HG03439 (cell line): ENCODE measurements at regions not wholly inside any gene's neighbourhood (a gene's known extent, or its start where the extent isn't known, plus 50 kb on each side); places are given as distances from the start of the nearest gene placed in this dataset.
"Not testable (repeated sequence)": the region's sequence is repeated elsewhere in the genome, so short reads cannot be mapped to it uniquely, and the experiment has no call there.

Source experiments
- ATAC-seq: cut with Tn5 transposase; IDR thresholded peaks from one replicate; pipeline ENCODE4 v1.9.1; 2021; ENCODE audit warnings: mild to moderate bottlenecking, moderate library complexity; ENCODE audit not compliant: unreplicated experiment

GRCh38 chr5:98231089-98231488 is 542.4 kb upstream of the RGMB start:
- no peak for ATAC-seq

- not testable (repeated sequence) for ATAC-seq
These were observed 535.7 kb upstream of the RGMB start for GRCh38 chr5:98237794-98238193.

DNA sequence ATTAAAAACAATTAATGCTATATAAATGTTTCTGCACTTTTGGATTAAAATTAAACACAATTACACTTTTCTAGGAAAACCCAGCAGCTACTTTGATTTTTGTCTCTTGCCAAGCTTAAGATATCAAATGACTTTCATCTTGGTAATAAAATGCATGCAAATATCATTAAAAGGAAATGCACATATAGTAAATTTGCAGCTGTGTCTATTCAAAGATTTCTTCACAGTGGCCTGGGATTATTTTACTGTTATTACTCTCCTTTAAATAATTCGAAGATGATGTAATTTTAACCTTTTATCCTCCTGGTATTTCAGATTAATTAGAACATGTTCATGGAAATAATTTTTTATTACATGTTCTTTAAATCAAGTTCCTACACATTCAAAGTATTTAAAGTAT is 529.5 kb upstream of the RGMB start:
- ATAC-seq, result no peak

DNA sequence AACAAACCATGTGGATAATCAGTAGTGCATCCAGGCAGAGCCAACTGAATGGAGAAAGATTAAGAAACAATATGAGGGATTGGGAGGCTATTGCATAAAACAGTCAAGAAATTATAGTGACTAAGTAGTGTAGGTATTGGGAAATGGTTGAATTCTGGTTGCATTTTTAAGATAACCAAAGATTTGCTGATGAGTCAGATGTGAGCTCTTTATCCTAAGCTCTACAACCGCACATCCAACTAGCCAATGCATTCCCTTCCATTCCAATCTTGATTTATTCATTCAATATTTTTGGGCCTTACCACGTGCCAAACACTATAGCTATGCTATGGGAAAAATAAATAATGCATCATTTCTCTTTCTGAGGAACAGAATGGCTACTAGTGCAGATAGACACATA is 524.5 kb upstream of the RGMB start:
- no peak for ATAC-seq

DNA sequence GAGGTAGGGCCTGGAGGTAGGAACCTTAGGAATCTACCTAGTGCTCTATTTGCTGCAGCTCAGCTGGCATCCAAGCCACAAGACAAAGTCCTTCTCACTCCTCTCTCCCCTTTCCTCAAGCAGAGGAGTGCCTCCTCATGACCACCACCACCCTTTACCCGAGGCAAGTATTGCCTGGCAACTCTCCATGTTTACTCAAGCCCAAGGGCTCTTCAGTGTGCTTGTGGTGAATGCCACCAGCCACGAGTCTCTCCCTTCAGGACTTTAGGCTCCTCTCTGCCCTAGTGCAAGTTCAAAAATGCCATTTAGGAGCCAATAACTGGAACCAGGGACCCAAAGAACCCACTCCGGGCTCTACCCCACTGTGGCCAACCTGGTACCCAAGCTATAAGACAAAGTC is 514.5 kb upstream of the RGMB start:
- ATAC-seq, result no peak

DNA sequence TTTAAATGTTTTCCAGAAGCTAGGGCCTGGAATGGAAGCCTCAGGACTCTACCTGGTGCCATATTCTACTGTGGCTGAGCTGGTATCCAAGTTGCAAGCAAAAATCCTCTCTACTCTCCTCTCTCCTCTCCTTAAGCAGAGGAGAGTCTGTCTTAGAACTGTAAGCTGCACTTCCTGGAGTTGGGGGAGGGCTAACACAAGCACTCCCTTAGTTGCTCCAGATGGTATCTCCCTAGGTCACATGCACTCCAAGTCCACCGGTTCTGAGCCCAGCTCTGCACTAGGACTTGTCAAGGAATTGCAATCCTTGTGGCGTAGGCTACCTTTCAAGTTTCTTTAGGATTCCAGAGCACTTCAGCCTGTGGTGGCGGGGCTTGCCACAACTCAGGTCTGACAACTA is 513.9 kb upstream of the RGMB start:
- ATAC-seq, result no peak

DNA sequence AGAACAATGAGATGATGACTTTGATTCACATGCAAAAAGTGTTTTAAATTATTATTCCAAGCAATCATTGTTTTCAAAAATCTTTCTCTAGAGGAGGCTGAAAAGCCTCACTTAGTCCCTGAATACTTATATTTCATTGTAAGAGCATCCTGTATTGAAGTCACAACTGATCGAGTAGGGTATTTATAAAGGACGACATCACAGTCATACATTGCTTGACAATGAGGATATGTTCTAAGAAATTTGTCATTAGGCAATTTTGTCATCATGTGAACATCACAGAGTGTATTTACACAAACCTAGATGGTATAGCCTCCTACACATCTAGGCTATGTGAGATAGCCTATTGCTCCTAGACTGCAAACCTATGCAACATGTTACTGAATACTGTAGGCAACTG is 510.4 kb upstream of the RGMB start:
- ATAC-seq, result no peak

DNA sequence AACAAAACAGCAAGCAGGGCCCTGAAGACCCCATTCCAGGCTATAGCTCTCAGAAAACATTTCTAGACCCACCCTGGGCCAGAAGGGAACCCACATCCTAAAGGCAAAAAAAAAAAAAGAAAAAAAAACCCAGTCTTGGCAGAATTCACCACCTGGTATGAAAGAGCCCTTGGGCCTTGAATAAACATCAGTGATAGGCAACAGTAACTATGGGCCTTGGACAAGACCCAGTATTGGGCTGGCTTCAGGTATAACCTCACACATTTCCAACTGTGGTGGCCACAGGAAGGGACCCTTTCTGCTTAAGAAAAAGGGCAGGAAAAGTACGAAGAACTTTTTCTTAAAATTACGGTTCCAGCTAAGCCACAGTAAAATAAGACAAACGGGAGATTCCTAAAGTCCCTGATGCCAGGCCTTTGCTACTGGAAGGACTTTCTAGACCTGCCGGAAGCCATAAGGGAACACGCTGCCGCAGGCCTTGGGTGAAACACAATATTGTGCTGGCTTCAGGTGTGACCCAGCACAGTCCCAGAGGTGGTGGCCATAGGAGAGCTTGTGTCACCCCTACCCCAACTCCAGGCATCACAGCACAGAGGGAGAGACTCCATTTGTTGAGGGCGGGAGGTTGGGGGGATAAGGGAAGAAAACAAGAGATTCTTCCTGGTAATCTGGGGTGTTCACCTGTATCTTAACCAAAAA is 505.2 kb upstream of the RGMB start:
- no peak for ATAC-seq

GRCh38 chr5:98275980-98276379 is 497.5 kb upstream of the RGMB start:
- ATAC-seq, result no peak

DNA sequence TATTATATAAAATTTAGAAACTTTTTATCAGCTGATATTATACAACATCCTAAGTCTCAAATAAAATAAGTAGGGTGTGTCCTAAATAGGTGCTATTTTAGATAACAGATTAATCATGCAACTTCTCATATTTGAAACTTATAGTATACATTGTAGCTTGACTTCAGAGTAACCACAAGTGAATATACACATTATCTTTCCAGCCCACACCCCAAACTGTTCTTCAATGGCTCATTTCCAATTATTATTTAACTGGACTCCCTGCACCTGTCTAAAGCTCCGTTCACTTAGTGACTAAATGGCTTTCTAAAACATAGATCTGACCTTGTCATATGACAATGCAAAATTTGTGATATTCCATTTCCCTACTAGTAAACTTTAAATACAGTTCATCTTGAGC is 490.9 kb upstream of the RGMB start:
- no peak for ATAC-seq

DNA sequence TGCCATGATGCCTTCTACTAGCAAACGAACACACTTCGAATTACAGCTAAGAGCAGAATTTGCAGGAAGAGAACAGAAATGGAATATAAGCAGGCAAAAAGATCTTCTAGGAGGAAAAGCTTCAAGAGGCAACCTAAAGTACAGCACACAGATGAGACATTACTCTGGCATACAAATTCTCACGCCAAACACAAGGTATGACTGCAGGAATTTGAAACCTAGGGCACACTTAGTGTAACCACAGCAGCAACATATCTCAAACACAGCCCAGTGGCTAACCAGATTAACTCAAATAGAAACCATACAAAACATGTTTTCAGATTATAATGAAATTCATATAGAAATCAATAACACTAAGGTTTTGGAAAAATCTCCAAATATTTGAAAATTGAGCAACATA is 481.0 kb upstream of the RGMB start:
- ATAC-seq, result no peak

- ATAC-seq, result no peak
These were observed 477.0 kb upstream of the RGMB start for GRCh38 chr5:98296426-98296825.

DNA sequence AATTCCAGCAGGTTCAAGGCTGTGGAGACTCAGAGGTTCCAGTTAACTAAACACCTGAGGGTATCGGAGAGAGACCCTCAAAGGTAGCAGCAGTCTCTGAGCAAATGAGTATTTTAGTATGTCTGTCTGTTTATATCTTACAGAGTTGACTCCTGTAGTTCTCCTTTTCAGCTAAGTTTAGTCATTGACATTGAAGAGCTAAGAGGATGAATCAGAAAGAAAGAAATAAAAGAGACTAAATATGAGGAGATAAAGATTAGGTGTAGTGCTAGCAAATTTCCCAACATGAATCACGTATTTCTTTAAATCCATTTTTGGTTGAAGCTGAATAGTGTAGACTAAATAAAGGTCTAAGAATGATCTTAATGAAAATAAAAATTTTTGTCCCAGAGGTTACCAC is 474.0 kb upstream of the RGMB start:
- no peak for ATAC-seq

- ATAC-seq, result no peak
These were observed 471.9 kb upstream of the RGMB start for GRCh38 chr5:98301547-98301946.

GRCh38 chr5:98307811-98308210 is 465.7 kb upstream of the RGMB start:
- ATAC-seq, result no peak

GRCh38 chr5:98308231-98308630 is 465.2 kb upstream of the RGMB start:
- no peak for ATAC-seq

GRCh38 chr5:98308960-98309359 is 464.5 kb upstream of the RGMB start:
- no peak for ATAC-seq

GRCh38 chr5:98309785-98310598 is 463.5 kb upstream of the RGMB start:
- ATAC-seq, result peak; percentile 65

DNA sequence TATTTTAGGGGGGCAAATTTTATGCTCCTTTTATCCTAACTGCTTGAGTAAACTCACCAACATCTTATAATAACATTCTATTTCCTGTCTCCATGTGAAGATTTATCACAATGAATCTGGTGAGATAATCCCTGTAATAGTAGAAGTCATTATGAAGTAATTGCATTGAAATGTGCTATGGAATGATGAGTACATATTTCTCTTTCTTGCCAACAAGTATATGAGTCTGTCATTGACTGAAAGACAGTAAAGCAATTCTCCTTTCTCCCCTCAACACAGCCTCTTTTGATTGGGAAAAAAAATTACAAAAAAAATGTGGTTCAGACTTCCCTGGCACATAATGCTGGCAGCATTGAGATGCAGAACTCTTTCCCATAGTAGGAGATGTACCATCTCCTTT is 459.2 kb upstream of the RGMB start:
- ATAC-seq, result no peak

GRCh38 chr5:98318386-98318785 is 455.1 kb upstream of the RGMB start:
- no peak for ATAC-seq

DNA sequence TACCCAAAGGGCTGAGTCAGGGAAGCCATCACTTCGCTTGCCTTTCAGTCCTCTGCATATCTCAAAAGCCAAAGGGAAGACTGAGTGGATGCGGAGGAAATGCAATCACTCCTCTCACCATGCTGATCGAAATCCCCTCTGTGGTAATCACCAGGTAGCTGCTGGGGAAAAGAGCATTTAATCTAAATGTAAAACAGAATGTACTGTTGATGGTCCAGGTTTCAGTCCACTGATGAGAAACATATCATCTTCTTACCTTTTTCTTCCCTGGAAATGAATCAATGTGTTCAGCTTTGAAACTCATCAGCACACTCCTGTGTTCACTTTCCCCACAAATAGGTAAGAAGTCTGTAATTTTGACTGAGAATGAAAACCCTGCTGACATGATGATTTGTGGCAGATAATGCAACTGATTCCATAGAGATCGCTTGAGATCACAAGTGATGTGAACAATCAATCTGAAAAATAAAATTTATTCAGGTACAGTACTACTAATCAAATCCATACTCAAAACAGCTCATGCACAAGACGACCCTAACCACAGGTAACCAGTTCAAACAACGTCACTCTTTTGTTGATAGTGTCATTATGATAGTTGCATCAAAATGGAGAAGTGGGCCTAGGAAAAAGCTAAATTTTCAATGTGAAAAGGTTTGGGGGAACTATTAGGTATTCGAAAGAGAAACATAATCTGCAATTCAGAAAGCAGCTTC is 454.0 kb upstream of the RGMB start:
- no peak for ATAC-seq

DNA sequence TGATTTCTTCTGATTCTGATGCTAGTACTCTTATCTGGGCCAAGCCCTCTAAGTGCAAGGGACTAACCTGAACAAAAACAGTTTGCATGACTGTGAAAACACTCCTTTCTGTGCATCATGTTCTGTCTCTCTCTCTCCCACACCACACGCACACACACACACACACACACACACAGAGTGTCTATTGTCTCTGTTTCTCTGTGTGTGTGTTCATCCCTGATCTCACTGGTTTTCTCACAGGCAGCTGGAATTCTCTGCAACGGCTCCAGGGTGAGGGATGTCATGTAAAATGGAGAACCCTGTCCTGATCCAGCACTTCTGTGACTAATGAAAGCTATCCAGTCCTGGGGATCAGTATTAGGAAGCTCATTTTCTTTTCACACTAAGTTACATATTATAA is 453.1 kb upstream of the RGMB start:
- ATAC-seq, result no peak
